T-cell (primary cell): ENCODE measurements at regions not wholly inside any gene's neighbourhood (a gene's known extent, or its start where the extent isn't known, plus 50 kb on each side); places are given as distances from the start of the nearest gene placed in this dataset.
"Not testable (repeated sequence)": the region's sequence is repeated elsewhere in the genome, so short reads cannot be mapped to it uniquely, and the experiment has no call there.

Experiments used
- ATAC-seq, 4 experiments: fragments of 200-7000 bp in 3 of 4; fragments of 150-1000 bp in 1 of 4; cut with Tn5 transposase; replicated peaks in 1 of 4; 1 replicate in 3 of 4; 2 replicates in 1 of 4; pipeline ENCODE4 v1.10.0; 2021; ENCODE audit warnings: moderate library complexity in 3 of 4, mild to moderate bottlenecking in 2 of 4, moderate number of reproducible peaks in 1 of 4
- CTCF ChIA-PET, 2 donors: fragments of 300-600 bp; sonication (Branson Sonifier 250); formaldehyde crosslinking; loops; one replicate each; lab custom pipeline; 2022; ENCODE audit warnings: antibody characterized with exemption in 2 of 2; lab: Charles Lee
- POLR2A ChIA-PET, 2 donors: fragments of 300-600 bp; sonication (Branson Sonifier 250); formaldehyde crosslinking; loops; one replicate each; lab custom pipeline; 2022; ENCODE audit warnings: antibody characterized with exemption in 2 of 2; lab: Charles Lee
- DNase-seq, 35 experiments: peaks; one replicate each; pipeline versions ENCODE4 v3.0.0 to v3.0.0-alpha.2; 2013 to 2023
- H3K27ac ChIP-seq: one replicate; pipeline ENCODE4 v1.5.1; 2013; ENCODE audit warnings: low read length
- H3K27me3 ChIP-seq, 2 experiments: replicated peaks in 1 of 2; 1 replicate in 1 of 2; 2 replicates in 1 of 2; pipeline versions ENCODE4 v1.6.1 to v1.7.0; 2013; ENCODE audit warnings: low read length in 1 of 2, mixed read lengths in 1 of 2; ENCODE audit not compliant: control insufficient read depth in 2 of 2, insufficient read depth in 2 of 2; ENCODE audit errors: extremely low read depth in 1 of 2
- H3K36me3 ChIP-seq, 2 donors: 1 replicate in 1 of 2; 2 replicates in 1 of 2; pipeline versions ENCODE4 v1.6.1 to v1.7.0; 2013; ENCODE audit warnings: low read length in 1 of 2; ENCODE audit not compliant: control insufficient read depth in 2 of 2, insufficient read depth in 1 of 2; ENCODE audit errors: extremely low read depth in 1 of 2
- H3K4me1 ChIP-seq, 2 experiments: 1 replicate in 1 of 2; 2 replicates in 1 of 2; pipeline versions ENCODE4 v1.6.1 to v1.7.0; 2013; ENCODE audit warnings: low read length in 2 of 2, mixed read lengths in 1 of 2; ENCODE audit not compliant: insufficient read depth in 2 of 2, control insufficient read depth in 1 of 2; ENCODE audit errors: extremely low read depth in 1 of 2
- H3K4me3 ChIP-seq, 2 donors: 1 replicate in 1 of 2; 2 replicates in 1 of 2; pipeline versions ENCODE4 v1.5.1 to v1.7.0; 2013; ENCODE audit warnings: mild to moderate bottlenecking in 2 of 2, low read length in 1 of 2, moderate library complexity in 1 of 2; ENCODE audit not compliant: control insufficient read depth in 1 of 2; ENCODE audit errors: extremely low read depth in 1 of 2
- H3K9me3 ChIP-seq: 2 replicates; pipeline ENCODE4 v1.7.0; 2013
- H3K27ac Mint-ChIP-seq, 2 donors: one replicate each; pipeline ENCODE4 v1.8.0; 2020 to 2021; ENCODE audit warnings: mild to moderate bottlenecking in 2 of 2, mixed read lengths in 2 of 2
- H3K27me3 Mint-ChIP-seq, 2 donors: one replicate each; pipeline ENCODE4 v1.8.0; 2021 to 2022; ENCODE audit warnings: mixed read lengths in 2 of 2
- H3K36me3 Mint-ChIP-seq: one replicate; pipeline ENCODE4 v1.8.0; 2021; ENCODE audit warnings: mixed read lengths
- H3K4me1 Mint-ChIP-seq, 3 donors: one replicate each; pipeline ENCODE4 v1.8.0; 2020 to 2022; ENCODE audit warnings: mixed read lengths in 3 of 3, mild to moderate bottlenecking in 1 of 3
- H3K4me3 Mint-ChIP-seq, 3 donors: one replicate each; pipeline ENCODE4 v1.8.0; 2020 to 2022; ENCODE audit warnings: mild to moderate bottlenecking in 3 of 3, mixed read lengths in 3 of 3, moderate library complexity in 3 of 3
- H3K9me3 Mint-ChIP-seq, 3 donors: one replicate each; pipeline ENCODE4 v1.8.0; 2020 to 2022; ENCODE audit warnings: mixed read lengths in 3 of 3
- WGBS: methylation state at CpG from one replicate; pipeline ENCODE4 v1.1.5; 2013; ENCODE audit warnings: missing lambda C conversion rate; ENCODE audit not compliant: insufficient coverage; 5-methylcytosine and 5-hydroxymethylcytosine counted together

GRCh38 chr10:129058664-129059155 lies 408.3 kb upstream of the MGMT start:
- H3K27ac Mint-ChIP-seq = no peak overlapping the region
- H3K4me1 ChIP-seq = peaks cover 4 to 32% of the 10 kb centered on the region in 2 experiments
- CTCF ChIA-PET = no interaction called here
- POLR2A ChIA-PET = no interaction called here
- H3K27me3 ChIP-seq = peaks cover 0 to 17% of the 10 kb centered on the region in 2 experiments
- no peaks in the 10 kb centered on the region for H3K36me3 ChIP-seq
- peaks cover 27 to 34% (median 29%) of the 10 kb centered on the region in 3 donors for H3K4me1 Mint-ChIP-seq
- H3K36me3 Mint-ChIP-seq = no peaks in the 10 kb centered on the region
- no peak overlapping the region for H3K4me3 ChIP-seq
- ATAC-seq (no peak), DNase-seq (no peak)
- no peaks in the 10 kb centered on the region for H3K9me3 Mint-ChIP-seq
- no peak overlapping the region for H3K27ac ChIP-seq
- no peaks in the 10 kb centered on the region for H3K27me3 Mint-ChIP-seq
- 79% methylated on average over 5 of the region's 9 CpGs for WGBS
- peak overlapping the region in 1 of 3 donors; percentile 67 for H3K4me3 Mint-ChIP-seq
- no peaks in the 10 kb centered on the region for H3K9me3 ChIP-seq

- H3K36me3 ChIP-seq = no peaks in the 10 kb centered on the region
- peaks cover 27 to 38% (median 29%) of the 10 kb centered on the region in 3 donors for H3K4me1 Mint-ChIP-seq
- H3K36me3 Mint-ChIP-seq = no peaks in the 10 kb centered on the region
- ChIA-PET CTCF (no interaction called here), POLR2A (no interaction called here)
- H3K27ac Mint-ChIP-seq = no peak overlapping the region
- WGBS = 92% methylated on average over 6 of the region's 9 CpGs
- DNase-seq (no peak), ATAC-seq (no peak)
- no peak overlapping the region for H3K4me3 Mint-ChIP-seq
- no peak overlapping the region for H3K4me3 ChIP-seq
- H3K9me3 ChIP-seq = no peaks in the 10 kb centered on the region
- H3K4me1 ChIP-seq = peaks cover 4 to 32% of the 10 kb centered on the region in 2 experiments
- peaks cover 0 to 12% of the 10 kb centered on the region in 2 experiments for H3K27me3 ChIP-seq
- H3K27me3 Mint-ChIP-seq = peaks cover 0 to 5% of the 10 kb centered on the region in 2 donors
- H3K27ac ChIP-seq = no peak overlapping the region
- H3K9me3 Mint-ChIP-seq = no peaks in the 10 kb centered on the region
Observed at GRCh38 chr10:129059977-129060376, 407.1 kb upstream of the MGMT start.

- peaks cover 0 to 5% of the 10 kb centered on the region in 2 donors for H3K27me3 Mint-ChIP-seq
- no peak overlapping the region for H3K27ac Mint-ChIP-seq
- ChIA-PET POLR2A (no interaction called here), CTCF (no interaction called here)
- no peak overlapping the region for H3K4me3 Mint-ChIP-seq
- peak in 1 of 4 experiments; percentile 54 for ATAC-seq
- Histone ChIP-seq H3K27ac (no peak overlapping the region), H3K4me1 (peaks cover 0 to 14% of the 10 kb centered on the region in 2 experiments), H3K9me3 (no peaks in the 10 kb centered on the region), H3K4me3 (no peak overlapping the region), H3K27me3 (peaks cover 0 to 7% of the 10 kb centered on the region in 2 experiments), H3K36me3 (no peaks in the 10 kb centered on the region)
- no peaks in the 10 kb centered on the region for H3K36me3 Mint-ChIP-seq
- peaks cover 11 to 25% (median 12%) of the 10 kb centered on the region in 3 donors for H3K4me1 Mint-ChIP-seq
- no peak for DNase-seq
- WGBS = no CpG with 5 or more reads among the region's 4 CpGs
- H3K9me3 Mint-ChIP-seq = no peaks in the 10 kb centered on the region
Observed at GRCh38 chr10:129063212-129063611, 403.8 kb upstream of the MGMT start.

GRCh38 chr10:129063877-129064276 lies 403.2 kb upstream of the MGMT start:
- Histone ChIP-seq H3K4me3 (no peak overlapping the region), H3K27ac (no peak overlapping the region), H3K27me3 (peaks cover 0 to under 1% of the 10 kb centered on the region in 2 experiments), H3K4me1 (peaks cover 0 to 7% of the 10 kb centered on the region in 2 experiments), H3K9me3 (no peaks in the 10 kb centered on the region), H3K36me3 (no peaks in the 10 kb centered on the region)
- no peak overlapping the region for H3K4me3 Mint-ChIP-seq
- H3K27me3 Mint-ChIP-seq = peaks cover 0 to 5% of the 10 kb centered on the region in 2 donors
- H3K36me3 Mint-ChIP-seq = no peaks in the 10 kb centered on the region
- ChIA-PET POLR2A (no interaction called here), CTCF (no interaction called here)
- no peak for DNase-seq
- no peak for ATAC-seq
- H3K9me3 Mint-ChIP-seq = no peaks in the 10 kb centered on the region
- H3K27ac Mint-ChIP-seq = no peak overlapping the region
- WGBS = 79% methylated on average over 5 of the region's 5 CpGs
- H3K4me1 Mint-ChIP-seq = peaks cover 4 to 18% (median 5%) of the 10 kb centered on the region in 3 donors

- H3K9me3 ChIP-seq, CTCF ChIA-PET, H3K9me3 Mint-ChIP-seq, H3K27ac Mint-ChIP-seq, ATAC-seq, H3K4me1 ChIP-seq, DNase-seq, H3K4me1 Mint-ChIP-seq, H3K4me3 ChIP-seq, H3K27me3 Mint-ChIP-seq, H3K4me3 Mint-ChIP-seq, H3K36me3 Mint-ChIP-seq, H3K27ac ChIP-seq, H3K36me3 ChIP-seq, POLR2A ChIA-PET, H3K27me3 ChIP-seq: not testable (repeated sequence)
- WGBS = no CpG with 5 or more reads among the region's 4 CpGs
Observed at GRCh38 chr10:129066529-129066928, 400.5 kb upstream of the MGMT start.

GRCh38 chr10:129071411-129071810 lies 395.6 kb upstream of the MGMT start:
- CTCF ChIA-PET, H3K4me1 ChIP-seq, H3K9me3 ChIP-seq: not testable (repeated sequence)

More at GRCh38 chr10:129071411-129071810, 395.6 kb upstream of the MGMT start:
- POLR2A ChIA-PET, H3K27me3 Mint-ChIP-seq, H3K27ac ChIP-seq, H3K4me1 Mint-ChIP-seq, H3K36me3 Mint-ChIP-seq, H3K4me3 Mint-ChIP-seq, H3K4me3 ChIP-seq, DNase-seq, H3K36me3 ChIP-seq, H3K9me3 Mint-ChIP-seq, ATAC-seq, H3K27me3 ChIP-seq, H3K27ac Mint-ChIP-seq: not testable (repeated sequence)
- WGBS = 89% methylated on average over 23 of the region's 29 CpGs
